ENCODE measurements at regions not wholly inside any gene's neighbourhood (a gene's known extent, or its start where the extent isn't known, plus 50 kb on each side); places are given as distances from the start of the nearest gene placed in this dataset.

DNA sequence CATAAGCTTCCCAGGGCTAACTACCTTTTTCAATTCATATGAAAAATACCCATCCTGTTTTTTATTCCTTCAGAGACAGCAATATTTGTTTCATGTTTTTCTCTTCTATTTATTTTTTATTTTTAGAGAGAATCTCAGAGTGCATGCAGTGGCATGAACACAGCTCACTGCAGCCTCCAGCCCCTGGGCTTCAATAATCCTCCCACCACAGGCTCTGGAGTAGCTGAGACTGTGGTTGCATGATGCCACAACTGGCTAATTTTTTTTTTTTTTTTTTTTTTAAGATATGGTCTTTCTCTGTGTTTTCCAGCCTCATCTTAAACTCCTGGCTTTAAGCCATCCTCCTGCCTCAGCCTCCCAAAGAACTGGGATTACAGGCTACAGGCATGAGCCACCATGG is 296.7 kb upstream of the AKR1E2 start:
- H3K18ac ChIP-seq (ENCODE audit: insufficient read length, low read depth, low read length) = no peak overlapping the region
- no peaks in the 10 kb centered on the region for H3K79me2 ChIP-seq (ENCODE audit: insufficient read depth, low read length)
- no peaks in the 10 kb centered on the region for H4K20me1 ChIP-seq (ENCODE audit: control insufficient read depth, insufficient read depth, insufficient read length)
- H3K27ac Mint-ChIP-seq = no peak overlapping the region
- H3K9me3 ChIP-seq (ENCODE audit: control insufficient read depth, low read depth, low read length) = no peaks in the 10 kb centered on the region
- no peak overlapping the region for H3T11ph ChIP-seq (ENCODE audit: low read length)
- H2BK20ac ChIP-seq (ENCODE audit: low read depth, low read length, poor library complexity, severe bottlenecking) = no peak overlapping the region
- H3K9me3 Mint-ChIP-seq = no peaks in the 10 kb centered on the region
- no peak overlapping the region for H2BK5ac ChIP-seq (ENCODE audit: insufficient read length, low read length)
- H3K23ac ChIP-seq (ENCODE audit: insufficient read length, low read depth, low read length) = no peak overlapping the region
- H4K8ac ChIP-seq (replicated peaks; ENCODE audit: insufficient read length, low read depth, low read length) = no peak overlapping the region
- no peak overlapping the region for H3K14ac ChIP-seq (ENCODE audit: insufficient read depth, low read length)
- no peak overlapping the region for H2AFZ ChIP-seq (ENCODE audit: low read length)
- H3K4me2 ChIP-seq (ENCODE audit: insufficient read depth, insufficient read length, low read length) = no peak overlapping the region
- no peaks in the 10 kb centered on the region for H3K4me1 ChIP-seq (ENCODE audit: insufficient read depth, low read length)
- H3K36me3 Mint-ChIP-seq (ENCODE audit: insufficient read depth in 1 of 3, low read depth in 3 of 3) = no peaks in the 10 kb centered on the region
- H3K4me3 Mint-ChIP-seq = no peak overlapping the region
- no peaks in the 10 kb centered on the region for H3K79me1 ChIP-seq (ENCODE audit: insufficient read depth, low read depth, low read length, poor library complexity, severe bottlenecking)
- no peak overlapping the region for H4K5ac ChIP-seq (ENCODE audit: insufficient read length, low read depth, low read length)
- H3K23me2 ChIP-seq (ENCODE audit: insufficient read length, low read depth, low read length, poor library complexity, severe bottlenecking) = no peaks in the 10 kb centered on the region
- no peak overlapping the region for H2BK120ac ChIP-seq (ENCODE audit: low read depth, low read length, poor library complexity, severe bottlenecking)
- H3K27me3 ChIP-seq (ENCODE audit: insufficient read depth, low read length) = no peaks in the 10 kb centered on the region
- H2BK15ac ChIP-seq (ENCODE audit: low read depth, low read length) = no peak overlapping the region
- H3K27me3 Mint-ChIP-seq (ENCODE audit: low read depth) = no peaks in the 10 kb centered on the region
- no peak overlapping the region for H2BK12ac ChIP-seq (ENCODE audit: insufficient read length, low read depth, low read length)
- TF ChIP-seq, protein P1, sequence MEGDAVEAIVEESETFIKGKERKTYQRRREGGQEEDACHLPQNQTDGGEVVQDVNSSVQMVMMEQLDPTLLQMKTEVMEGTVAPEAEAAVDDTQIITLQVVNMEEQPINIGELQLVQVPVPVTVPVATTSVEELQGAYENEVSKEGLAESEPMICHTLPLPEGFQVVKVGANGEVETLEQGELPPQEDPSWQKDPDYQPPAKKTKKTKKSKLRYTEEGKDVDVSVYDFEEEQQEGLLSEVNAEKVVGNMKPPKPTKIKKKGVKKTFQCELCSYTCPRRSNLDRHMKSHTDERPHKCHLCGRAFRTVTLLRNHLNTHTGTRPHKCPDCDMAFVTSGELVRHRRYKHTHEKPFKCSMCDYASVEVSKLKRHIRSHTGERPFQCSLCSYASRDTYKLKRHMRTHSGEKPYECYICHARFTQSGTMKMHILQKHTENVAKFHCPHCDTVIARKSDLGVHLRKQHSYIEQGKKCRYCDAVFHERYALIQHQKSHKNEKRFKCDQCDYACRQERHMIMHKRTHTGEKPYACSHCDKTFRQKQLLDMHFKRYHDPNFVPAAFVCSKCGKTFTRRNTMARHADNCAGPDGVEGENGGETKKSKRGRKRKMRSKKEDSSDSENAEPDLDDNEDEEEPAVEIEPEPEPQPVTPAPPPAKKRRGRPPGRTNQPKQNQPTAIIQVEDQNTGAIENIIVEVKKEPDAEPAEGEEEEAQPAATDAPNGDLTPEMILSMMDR (conservative IDR thresholded peaks at IDR 0.05) = no peak
- no peak for DNase-seq
- no peak overlapping the region for H3K9ac ChIP-seq (ENCODE audit: extremely low read depth, insufficient read length, low read length)
- no peak overlapping the region for H3K27ac ChIP-seq (ENCODE audit: insufficient read length, low read depth, low read length)
- no peaks in the 10 kb centered on the region for H3K4me1 Mint-ChIP-seq
- H4K91ac ChIP-seq (ENCODE audit: insufficient read length, low read depth, low read length) = no peak overlapping the region
- no peak overlapping the region for H3K56ac ChIP-seq (ENCODE audit: insufficient read length, low read depth, low read length)
- no peak overlapping the region for H2AK5ac ChIP-seq (ENCODE audit: insufficient read length, low read length)
- no peak overlapping the region for H3K4ac ChIP-seq (ENCODE audit: low read depth, low read length)
